ENCODE measurements at regions not wholly inside any gene's neighbourhood (a gene's known extent, or its start where the extent isn't known, plus 50 kb on each side); places are given as distances from the start of the nearest gene placed in this dataset.

GRCh38 chr11:116637766-116638165, 135.0 kb downstream of the BUD13 start:
- Histone ChIP-seq H3K27ac (ENCODE audit: low read depth, low read length) (no peak overlapping the region), H3K79me2 (ENCODE audit: control insufficient read depth, low read length) (no peaks in the 10 kb centered on the region), H3K4me1 (ENCODE audit: control insufficient read depth, low read length) (no peaks in the 10 kb centered on the region), H3F3A (ENCODE audit: control insufficient read depth, insufficient read depth) (no peaks in the 10 kb centered on the region), H3K4me3 (ENCODE audit: low read length) (no peak overlapping the region), H3K36me3 (ENCODE audit: control insufficient read depth, low read length) (no peaks in the 10 kb centered on the region), H3K9me3 (ENCODE audit: control insufficient read depth, insufficient read depth, low read length) (no peaks in the 10 kb centered on the region), H3K27me3 (ENCODE audit: control insufficient read depth, low read length) (no peaks in the 10 kb centered on the region), H4K20me1 (ENCODE audit: control insufficient read depth, insufficient read depth, low read depth, low read length) (no peaks in the 10 kb centered on the region), H3K4me2 (ENCODE audit: low read length) (no peak overlapping the region), H3K9me2 (replicated peaks; ENCODE audit: control insufficient read depth, low read length) (no peaks in the 10 kb centered on the region)
- no peak for TF ChIP-seq EZH2phosphoT487 (IDR thresholded peaks at IDR 0.05; ENCODE audit: borderline replicate concordance, low read length)
- TF ChIP-seq, protein P1, sequence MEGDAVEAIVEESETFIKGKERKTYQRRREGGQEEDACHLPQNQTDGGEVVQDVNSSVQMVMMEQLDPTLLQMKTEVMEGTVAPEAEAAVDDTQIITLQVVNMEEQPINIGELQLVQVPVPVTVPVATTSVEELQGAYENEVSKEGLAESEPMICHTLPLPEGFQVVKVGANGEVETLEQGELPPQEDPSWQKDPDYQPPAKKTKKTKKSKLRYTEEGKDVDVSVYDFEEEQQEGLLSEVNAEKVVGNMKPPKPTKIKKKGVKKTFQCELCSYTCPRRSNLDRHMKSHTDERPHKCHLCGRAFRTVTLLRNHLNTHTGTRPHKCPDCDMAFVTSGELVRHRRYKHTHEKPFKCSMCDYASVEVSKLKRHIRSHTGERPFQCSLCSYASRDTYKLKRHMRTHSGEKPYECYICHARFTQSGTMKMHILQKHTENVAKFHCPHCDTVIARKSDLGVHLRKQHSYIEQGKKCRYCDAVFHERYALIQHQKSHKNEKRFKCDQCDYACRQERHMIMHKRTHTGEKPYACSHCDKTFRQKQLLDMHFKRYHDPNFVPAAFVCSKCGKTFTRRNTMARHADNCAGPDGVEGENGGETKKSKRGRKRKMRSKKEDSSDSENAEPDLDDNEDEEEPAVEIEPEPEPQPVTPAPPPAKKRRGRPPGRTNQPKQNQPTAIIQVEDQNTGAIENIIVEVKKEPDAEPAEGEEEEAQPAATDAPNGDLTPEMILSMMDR (IDR thresholded peaks at IDR 0.05; ENCODE audit: low read depth, low read length, poor library complexity, severe bottlenecking) = no peak

DNA sequence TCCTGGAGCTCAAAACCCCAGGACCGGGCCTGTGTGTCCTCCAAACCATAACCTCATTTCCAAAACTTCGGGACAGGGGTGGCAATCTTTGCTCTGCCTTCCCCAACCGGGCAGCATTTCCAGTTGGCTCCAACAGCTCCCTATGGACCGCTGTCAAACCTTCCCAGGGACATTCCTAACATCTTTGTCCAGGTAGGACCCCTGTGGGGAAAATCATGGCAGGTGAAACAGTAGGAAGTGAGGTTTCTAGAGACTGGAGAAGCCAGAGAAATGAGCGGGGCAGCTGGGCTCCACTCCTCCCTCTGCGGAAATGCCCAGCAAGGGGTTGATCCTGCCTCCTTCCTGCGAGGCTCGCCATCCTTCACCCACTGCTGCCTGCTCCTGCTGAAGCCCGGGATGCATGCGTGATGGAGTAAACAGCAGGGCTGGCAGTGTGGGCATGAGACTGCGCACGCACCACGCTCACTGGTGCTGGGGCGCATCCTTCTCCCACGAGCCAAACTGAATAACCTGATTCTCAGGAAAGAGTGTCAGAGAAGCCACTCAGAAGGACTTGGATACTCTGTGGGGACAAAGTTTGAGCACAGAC, 136.4 kb downstream of the BUD13 start:
- no peaks in the 10 kb centered on the region for H3K4me1 ChIP-seq (ENCODE audit: control insufficient read depth, low read length)
- no peaks in the 10 kb centered on the region for H3K79me2 ChIP-seq (ENCODE audit: control insufficient read depth, low read length)
- no peak overlapping the region for H3K4me3 ChIP-seq (ENCODE audit: low read length)
- no peaks in the 10 kb centered on the region for H3K9me3 ChIP-seq (ENCODE audit: control insufficient read depth, insufficient read depth, low read length)
- H4K20me1 ChIP-seq (ENCODE audit: control insufficient read depth, insufficient read depth, low read depth, low read length) = no peaks in the 10 kb centered on the region
- H3K9me2 ChIP-seq (replicated peaks; ENCODE audit: control insufficient read depth, low read length) = no peaks in the 10 kb centered on the region
- H3K27me3 ChIP-seq (ENCODE audit: control insufficient read depth, low read length) = no peaks in the 10 kb centered on the region
- no peaks in the 10 kb centered on the region for H3F3A ChIP-seq (ENCODE audit: control insufficient read depth, insufficient read depth)
- no peak overlapping the region for H3K4me2 ChIP-seq (ENCODE audit: low read length)
- no peak for TF ChIP-seq EZH2phosphoT487 (IDR thresholded peaks at IDR 0.05; ENCODE audit: borderline replicate concordance, low read length)
- TF ChIP-seq, protein P1 (IDR thresholded peaks at IDR 0.05; ENCODE audit: low read depth, low read length, poor library complexity, severe bottlenecking) = no peak
- no peak overlapping the region for H3K27ac ChIP-seq (ENCODE audit: low read depth, low read length)
- no peaks in the 10 kb centered on the region for H3K36me3 ChIP-seq (ENCODE audit: control insufficient read depth, low read length)

DNA sequence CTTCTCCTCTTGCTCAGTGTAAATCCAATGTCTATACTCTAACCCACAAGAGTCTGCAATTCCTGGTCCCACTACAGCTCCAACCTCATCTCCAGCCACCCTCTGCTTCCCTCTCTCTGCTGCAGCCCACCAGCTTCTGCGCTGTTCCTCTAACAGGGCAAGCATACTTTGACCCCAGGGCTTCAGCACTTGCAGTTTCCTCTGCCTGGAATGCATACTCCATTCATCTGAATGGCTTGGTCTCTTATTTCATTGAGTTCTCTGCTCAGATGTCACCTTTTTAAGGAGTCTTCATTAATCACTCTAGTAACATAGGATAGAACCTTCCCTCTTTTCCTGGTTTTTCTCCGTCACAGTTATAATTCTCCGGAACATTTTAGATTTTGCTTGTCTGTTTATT, 141.6 kb downstream of the BUD13 start:
- no peak overlapping the region for H3K4me3 ChIP-seq (ENCODE audit: low read length)
- H4K20me1 ChIP-seq (ENCODE audit: control insufficient read depth, insufficient read depth, low read depth, low read length) = no peaks in the 10 kb centered on the region
- no peaks in the 10 kb centered on the region for H3K9me3 ChIP-seq (ENCODE audit: control insufficient read depth, insufficient read depth, low read length)
- H3K4me1 ChIP-seq (ENCODE audit: control insufficient read depth, low read length) = no peaks in the 10 kb centered on the region
- no peaks in the 10 kb centered on the region for H3K79me2 ChIP-seq (ENCODE audit: control insufficient read depth, low read length)
- no peak overlapping the region for H3K27ac ChIP-seq (ENCODE audit: low read depth, low read length)
- no peak for TF ChIP-seq EZH2phosphoT487 (IDR thresholded peaks at IDR 0.05; ENCODE audit: borderline replicate concordance, low read length)
- TF ChIP-seq, protein P1 (IDR thresholded peaks at IDR 0.05; ENCODE audit: low read depth, low read length, poor library complexity, severe bottlenecking) = no peak
- no peak overlapping the region for H3K4me2 ChIP-seq (ENCODE audit: low read length)
- no peaks in the 10 kb centered on the region for H3K9me2 ChIP-seq (replicated peaks; ENCODE audit: control insufficient read depth, low read length)
- H3F3A ChIP-seq (ENCODE audit: control insufficient read depth, insufficient read depth) = no peaks in the 10 kb centered on the region
- H3K36me3 ChIP-seq (ENCODE audit: control insufficient read depth, low read length) = no peaks in the 10 kb centered on the region
- peaks cover 4% of the 10 kb centered on the region; the same call in 1 of the 2 replicates for H3K27me3 ChIP-seq (ENCODE audit: control insufficient read depth, low read length)

Data from DOHH2 (cell line).